Thyroid gland (tissue), 4 donors: ENCODE measurements at regions not wholly inside any gene's neighbourhood (a gene's known extent, or its start where the extent isn't known, plus 50 kb on each side); places are given as distances from the start of the nearest gene placed in this dataset.

Experiments
- CTCF ChIP-seq, 6 experiments: fragments of 200-600 bp in 3 of 6; fragments of 450-650 bp in 3 of 6; sonication (generic) in 3 of 6; IDR thresholded peaks; one replicate each; pipeline ENCODE4 v1.5.1; 2016 to 2019; ENCODE audit warnings: antibody characterized with exemption in 6 of 6, mild to moderate bottlenecking in 2 of 6, inconsistent platforms in 1 of 6, moderate library complexity in 1 of 6
- POLR2A ChIP-seq, 2 donors: fragments of 450-650 bp; IDR thresholded peaks; one replicate each; pipeline ENCODE4 v1.6.1; 2017; ENCODE audit warnings: antibody characterized with exemption in 2 of 2, mild to moderate bottlenecking in 2 of 2, moderate library complexity in 1 of 2

- no peak for TF ChIP-seq CTCF (IDR thresholded peaks at IDR 0.05)
- no peak for TF ChIP-seq POLR2A (IDR thresholded peaks at IDR 0.05)
Measured at GRCh38 chr6:147000545-147001488, 203.4 kb upstream of the STXBP5 start.
